LNCaP clone FGC (cell line): ENCODE measurements at regions not wholly inside any gene's neighbourhood (a gene's known extent, or its start where the extent isn't known, plus 50 kb on each side); places are given as distances from the start of the nearest gene placed in this dataset.
"Not testable (repeated sequence)": the region's sequence is repeated elsewhere in the genome, so short reads cannot be mapped to it uniquely, and the experiment has no call there.

Experiments
- DNase-seq: peaks from one replicate; pipeline ENCODE4 v3.0.0-alpha.2; 2011; ENCODE audit warnings: low read depth
- H3K4me3 ChIP-seq: 2 replicates; pipeline ENCODE4 v1.5.1; 2011; ENCODE audit warnings: mild to moderate bottlenecking, low read depth, low read length, control low read depth
- CTCF ChIP-seq: IDR thresholded peaks from 2 replicates; pipeline ENCODE4 v1.5.1; 2012; ENCODE audit warnings: mild to moderate bottlenecking; ENCODE audit not compliant: control insufficient read depth, insufficient read depth; ENCODE audit errors: extremely low read depth

- no peak for DNase-seq
- TF ChIP-seq CTCF, result no peak
- H3K4me3 ChIP-seq, result no peak overlapping the region
Measured at GRCh38 chr10:30160271-30160982, 101.0 kb upstream of the JCAD start.

DNA sequence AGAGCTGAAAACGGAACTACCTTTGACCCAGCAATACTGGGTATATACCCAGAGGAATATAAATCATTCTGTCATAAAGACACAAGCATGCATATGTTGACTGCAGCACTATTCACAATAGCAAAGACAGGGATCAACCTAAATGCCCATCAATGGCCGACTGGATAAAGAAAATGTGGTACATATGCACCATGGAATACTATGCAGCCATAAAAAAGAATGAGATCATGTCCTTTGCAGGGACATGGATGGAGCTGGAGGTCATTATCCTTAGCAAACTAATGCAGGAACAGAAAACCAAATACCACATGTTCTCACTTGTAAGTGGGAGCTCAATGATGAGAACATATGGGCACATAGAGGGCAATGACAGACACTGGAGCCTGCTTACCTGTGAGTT is 100.2 kb upstream of the JCAD start:
- not testable (repeated sequence) for H3K4me3 ChIP-seq, DNase-seq

DNA sequence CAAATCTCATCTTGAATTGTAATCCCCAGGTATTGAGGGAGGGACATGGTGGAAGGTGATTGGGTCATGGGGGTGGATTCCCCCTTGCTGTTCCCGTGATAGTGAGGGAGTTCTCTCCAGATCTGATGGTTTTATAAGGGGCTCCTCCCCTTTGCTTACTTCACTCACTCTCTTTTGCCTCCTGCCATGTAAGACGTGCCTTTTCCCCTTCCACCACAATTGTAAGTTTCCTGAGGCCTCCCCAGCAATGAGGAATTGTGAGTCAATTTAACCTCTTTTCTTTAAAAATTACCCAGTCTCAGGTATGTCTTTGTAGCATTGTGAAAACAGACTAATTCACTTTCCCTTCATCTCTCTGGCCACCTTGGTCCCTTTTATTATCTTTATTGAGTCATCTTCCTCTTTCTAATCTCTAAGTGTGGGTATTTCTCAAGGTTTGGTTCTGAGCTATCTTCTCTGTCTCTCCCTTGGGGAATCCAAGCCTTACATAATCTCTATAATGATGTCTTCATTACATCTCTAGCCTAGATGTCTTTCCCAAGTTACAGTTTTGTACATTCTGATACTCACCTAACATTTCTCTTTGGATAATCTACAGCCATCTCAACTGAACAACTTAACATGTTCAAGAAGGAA is 99.1 kb upstream of the JCAD start:
- TF ChIP-seq CTCF, result no peak
- DNase-seq, result no peak

DNA sequence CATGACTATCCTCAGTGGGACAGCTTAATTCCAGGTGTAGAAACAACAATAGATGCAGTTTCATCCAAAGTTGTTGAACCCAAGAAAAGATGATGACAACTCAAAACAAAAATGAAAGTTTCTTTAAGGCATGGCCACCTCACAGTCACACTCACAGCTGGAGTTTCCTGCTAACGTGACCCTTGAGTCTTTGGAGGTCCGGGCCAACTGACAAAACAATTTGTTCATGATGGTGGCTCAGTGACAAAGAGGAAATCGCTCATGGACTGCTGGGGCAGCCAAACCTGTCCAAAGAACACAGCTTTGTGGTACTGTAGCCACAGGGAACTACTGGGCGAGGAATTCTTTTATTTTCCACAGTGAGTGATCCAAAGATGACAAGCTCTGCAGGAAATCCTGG is 96.0 kb upstream of the JCAD start:
- no peak for DNase-seq
- H3K4me3 ChIP-seq, result no peak overlapping the region

More for the DNA sequence above, 99.1 kb upstream of the JCAD start:
- H3K4me3 ChIP-seq, result no peak overlapping the region

GRCh38 chr10:30154561-30154960 is 95.2 kb upstream of the JCAD start:
- no peak overlapping the region for H3K4me3 ChIP-seq
- TF ChIP-seq CTCF, result no peak
- DNase-seq, result no peak

More for the DNA sequence above, 96.0 kb upstream of the JCAD start:
- no peak for TF ChIP-seq CTCF

- no peak for TF ChIP-seq CTCF
- DNase-seq, result no peak
- H3K4me3 ChIP-seq, result no peak overlapping the region
Measured at GRCh38 chr10:30154126-30154525, 94.7 kb upstream of the JCAD start.

DNA sequence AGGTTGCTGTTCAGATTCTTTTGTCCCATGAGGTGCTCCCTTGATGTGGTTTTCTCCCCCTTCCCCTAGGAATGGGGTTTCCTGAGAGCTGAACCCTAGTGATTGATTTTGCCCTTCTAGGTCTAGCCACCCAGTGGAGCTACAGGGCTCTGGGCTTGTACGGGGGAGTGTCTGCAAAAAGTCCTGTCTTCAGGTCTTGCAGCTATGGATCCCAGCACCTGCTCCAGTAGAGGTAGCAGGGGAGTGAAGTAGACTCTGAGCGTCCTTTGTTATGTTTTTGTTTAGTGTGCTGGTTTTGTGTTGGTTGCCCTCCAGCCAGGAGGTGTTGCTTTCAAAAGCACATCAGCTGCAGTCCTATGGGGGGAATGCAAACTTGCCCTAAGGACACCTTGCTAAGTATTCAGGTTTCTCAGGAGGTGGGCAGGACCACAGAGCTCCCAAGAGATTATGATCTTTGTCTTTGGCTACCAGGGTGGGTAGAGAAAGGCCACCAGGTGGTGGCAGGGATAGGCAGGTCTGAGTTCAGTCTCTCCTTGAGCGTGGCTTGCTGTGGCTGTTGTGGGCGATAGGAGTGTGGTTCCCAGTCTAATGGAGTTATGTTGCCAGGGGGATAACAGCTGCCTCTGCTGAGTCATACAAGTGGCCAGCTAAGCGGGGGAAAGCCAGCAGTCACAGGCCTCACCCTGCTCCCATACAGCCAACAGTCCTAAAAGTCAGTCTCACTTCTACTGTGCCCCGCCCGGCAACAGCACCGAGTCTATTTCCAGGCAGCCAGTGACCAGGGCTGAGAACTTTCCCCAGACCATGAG is 92.4 kb upstream of the JCAD start:
- DNase-seq, result no peak
- H3K4me3 ChIP-seq, result no peak overlapping the region
- TF ChIP-seq CTCF, result no peak
